Prostate gland (tissue), 2 donors: ENCODE measurements at regions not wholly inside any gene's neighbourhood (a gene's known extent, or its start where the extent isn't known, plus 50 kb on each side); places are given as distances from the start of the nearest gene placed in this dataset.

Experiments
- CTCF ChIP-seq, 4 experiments: fragments of 200-600 bp in 2 of 4; fragments of 450-650 bp in 2 of 4; sonication (generic) in 2 of 4; IDR thresholded peaks; 1 replicate in 3 of 4; 2 replicates in 1 of 4; pipeline ENCODE4 v1.5.1; 2016 to 2019; ENCODE audit warnings: antibody characterized with exemption in 4 of 4, mild to moderate bottlenecking in 2 of 4, moderate library complexity in 2 of 4
- POLR2AphosphoS5 ChIP-seq: sonication (generic); formaldehyde crosslinking; IDR thresholded peaks from one replicate; pipeline ENCODE4 v1.6.1; 2017; ENCODE audit warnings: antibody characterized with exemption

- no peak for TF ChIP-seq CTCF (IDR thresholded peaks at IDR 0.05)
- no peak for TF ChIP-seq POLR2AphosphoS5
These were observed 76.7 kb downstream of the DACT2 start for GRCh38 chr6:168242940-168243225.
